HS-5 (cell line): ENCODE measurements at regions not wholly inside any gene's neighbourhood (a gene's known extent, or its start where the extent isn't known, plus 50 kb on each side); places are given as distances from the start of the nearest gene placed in this dataset.
"Not testable (repeated sequence)": the region's sequence is repeated elsewhere in the genome, so short reads cannot be mapped to it uniquely, and the experiment has no call there.

Experiments
- DNase-seq: peaks from one replicate; pipeline ENCODE4 v3.0.0-alpha.2; 2012; ENCODE audit warnings: low read depth

GRCh38 chr7:65453341-65454030 lies 79.8 kb downstream of the ZNF92 start:
- no peak for DNase-seq

GRCh38 chr7:65454469-65454868 lies 80.8 kb downstream of the ZNF92 start:
- no peak for DNase-seq

DNA sequence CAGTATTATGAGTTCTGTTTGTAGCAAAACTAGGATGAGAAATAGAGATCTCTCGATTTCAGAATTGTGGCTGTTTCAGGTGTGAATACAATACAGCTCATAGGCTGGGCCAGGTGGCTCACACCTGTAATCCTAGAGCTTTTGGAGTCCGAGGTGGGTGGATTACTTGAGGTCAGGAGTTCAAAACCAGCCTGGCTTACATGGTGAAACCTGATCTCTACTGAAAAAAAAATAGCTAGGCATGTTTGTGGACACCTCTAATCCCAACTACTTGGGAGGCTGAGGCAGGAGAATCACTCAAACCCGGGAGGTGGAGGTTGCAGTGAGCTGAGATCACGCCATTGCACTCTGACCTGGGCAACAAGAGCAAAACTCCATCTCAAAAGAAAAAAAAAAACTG lies 81.4 kb downstream of the ZNF92 start:
- DNase-seq = not testable (repeated sequence)

DNA sequence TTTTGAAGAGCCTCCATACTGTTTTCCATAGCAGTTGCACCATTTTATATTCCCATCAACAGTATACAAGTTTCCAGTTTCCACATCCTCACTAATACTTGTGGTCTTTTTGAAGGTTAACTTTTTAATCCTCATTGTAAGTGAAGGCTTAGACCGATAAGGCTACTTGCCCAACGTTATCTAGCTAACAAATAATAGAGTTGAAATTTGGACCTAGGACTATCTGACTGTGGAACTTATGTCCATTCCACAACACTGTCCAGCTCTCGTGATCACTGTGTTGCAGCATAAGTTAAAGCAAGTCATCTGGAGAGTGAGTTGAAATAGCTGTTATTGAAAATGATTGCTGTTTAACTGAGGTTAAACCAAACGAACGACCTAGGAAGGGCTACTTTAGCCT lies 84.0 kb downstream of the ZNF92 start:
- no peak for DNase-seq

GRCh38 chr7:65459438-65459837 lies 85.8 kb downstream of the ZNF92 start:
- DNase-seq = no peak

- DNase-seq = no peak
Measured at GRCh38 chr7:65462148-65462716, 88.6 kb downstream of the ZNF92 start.

DNA sequence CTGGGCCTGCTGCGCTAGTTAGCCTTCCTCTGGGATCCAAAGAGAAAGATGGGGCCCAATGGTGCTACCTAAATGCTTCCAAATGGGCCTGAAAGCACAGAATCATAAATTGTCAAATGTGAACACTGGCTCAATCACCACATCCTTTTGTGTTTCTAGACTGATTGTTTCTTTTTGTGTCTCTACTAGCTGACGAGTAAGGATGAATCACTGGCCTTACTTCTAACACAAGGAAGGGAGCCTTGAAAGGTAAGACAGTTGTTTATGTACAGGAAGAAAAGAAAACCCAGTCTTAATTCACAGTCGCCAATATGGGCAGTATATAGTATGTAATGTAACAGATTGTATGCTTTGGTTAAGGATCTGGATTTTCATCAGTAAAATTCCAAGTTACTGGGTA lies 89.5 kb downstream of the ZNF92 start:
- DNase-seq = no peak

DNA sequence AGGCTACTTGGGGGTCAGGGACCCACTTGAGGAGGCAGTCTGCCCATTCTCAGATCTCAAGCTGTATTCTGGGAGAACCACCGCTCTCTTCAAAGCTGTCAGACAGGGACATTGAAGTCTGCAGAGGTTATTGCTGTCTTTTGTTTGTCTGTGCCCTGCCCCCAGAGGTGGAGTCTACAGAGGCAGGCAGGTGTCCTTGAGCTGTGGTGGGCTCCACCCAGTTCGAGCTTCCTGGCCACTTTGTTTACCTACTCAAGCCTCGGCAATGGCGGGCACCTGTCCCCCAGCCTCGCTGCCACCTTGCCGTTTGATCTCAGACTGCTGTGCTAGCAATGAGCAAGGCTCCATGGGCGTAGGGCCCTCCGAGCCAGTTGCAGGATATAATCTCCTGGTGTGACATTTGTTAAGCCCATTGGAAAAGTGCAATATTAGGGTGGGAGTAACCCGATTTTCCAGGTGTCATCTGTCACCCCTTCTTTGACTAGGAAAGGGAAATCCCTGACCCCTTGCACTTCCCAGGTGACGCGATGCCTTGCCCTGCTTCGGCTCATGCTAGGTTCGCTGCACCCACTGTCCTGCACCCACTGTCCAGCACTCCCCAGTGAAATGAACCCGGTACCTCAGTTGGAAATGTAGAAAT lies 96.4 kb downstream of the ZNF92 start:
- not testable (repeated sequence) for DNase-seq

GRCh38 chr7:65471587-65471986 lies 97.9 kb downstream of the ZNF92 start:
- no peak for DNase-seq

DNA sequence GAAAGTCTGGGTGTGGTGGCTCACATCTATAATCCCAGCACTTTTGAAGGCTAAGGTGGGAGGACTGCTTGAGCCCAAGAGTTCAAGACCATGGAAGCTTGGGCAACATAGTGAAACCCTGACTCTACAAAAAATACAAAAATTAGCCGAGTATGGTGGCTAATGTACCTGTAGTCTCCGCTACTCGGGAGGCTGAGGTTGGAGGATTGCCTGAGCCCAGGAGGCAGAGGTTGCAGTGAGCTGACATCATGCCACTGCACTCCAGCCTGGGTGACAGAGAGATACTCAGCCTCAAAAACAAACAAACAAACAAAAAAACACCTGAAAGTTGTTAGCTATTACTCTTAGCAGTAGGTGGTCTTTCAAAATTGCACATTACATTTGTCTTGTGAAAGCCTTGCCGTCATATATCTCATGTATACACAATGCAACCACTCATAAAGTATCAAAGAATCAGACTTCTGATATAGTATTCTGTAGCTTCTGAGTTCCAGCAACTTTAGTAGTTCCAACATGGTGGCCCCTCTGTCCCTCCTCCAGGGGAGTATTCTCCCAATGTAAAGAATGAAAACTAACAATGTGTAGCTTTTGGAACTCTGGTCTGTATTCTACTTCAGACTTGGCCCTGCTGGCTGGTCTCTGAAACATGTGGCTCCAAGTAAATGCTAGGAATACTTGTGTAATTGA lies 101.5 kb downstream of the ZNF92 start:
- DNase-seq = no peak

GRCh38 chr7:65475734-65476319 lies 102.2 kb downstream of the ZNF92 start:
- no peak for DNase-seq

DNA sequence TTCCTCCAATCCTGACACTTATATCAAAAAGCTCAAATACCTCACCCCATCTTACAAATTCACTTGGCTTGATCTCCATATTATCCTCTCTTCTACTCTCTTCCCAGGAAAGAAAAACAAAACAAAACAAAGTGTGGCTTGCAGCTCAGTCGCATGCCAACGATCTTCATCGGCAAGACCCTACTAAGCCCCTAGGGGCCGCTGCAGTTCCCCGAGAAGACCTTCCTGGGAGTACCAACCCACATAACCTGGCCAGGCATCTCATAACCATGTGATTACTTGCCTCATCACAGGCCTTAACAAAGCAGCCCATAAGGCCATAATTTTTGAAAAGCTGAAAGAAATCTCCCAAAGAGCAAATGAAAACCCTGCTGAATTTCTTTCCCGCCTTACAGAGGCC lies 103.7 kb downstream of the ZNF92 start:
- no peak for DNase-seq

DNA sequence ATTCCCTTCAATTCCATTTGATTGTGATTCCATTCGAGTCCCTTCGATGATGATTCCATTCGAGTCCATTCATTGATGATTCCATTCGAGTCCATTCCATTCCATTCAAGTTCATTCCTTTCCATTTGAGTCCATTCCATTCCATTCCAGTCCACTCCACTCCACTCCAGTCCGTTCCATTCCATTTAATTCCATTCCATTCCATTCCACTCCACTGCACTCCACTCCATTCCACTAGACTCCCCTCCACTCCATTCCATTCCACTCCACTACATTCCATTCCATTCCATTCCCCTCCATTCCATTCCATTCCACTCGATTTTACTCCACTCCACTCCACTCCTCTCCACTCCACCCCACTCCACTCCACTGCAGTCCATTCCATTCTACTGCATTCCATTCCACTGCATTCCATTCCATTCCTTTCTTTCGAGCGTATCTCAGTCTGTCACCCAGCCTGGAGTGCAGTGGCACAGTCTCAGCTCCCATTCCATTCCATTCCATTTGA lies 115.7 kb downstream of the ZNF92 start:
- no peak for DNase-seq

DNA sequence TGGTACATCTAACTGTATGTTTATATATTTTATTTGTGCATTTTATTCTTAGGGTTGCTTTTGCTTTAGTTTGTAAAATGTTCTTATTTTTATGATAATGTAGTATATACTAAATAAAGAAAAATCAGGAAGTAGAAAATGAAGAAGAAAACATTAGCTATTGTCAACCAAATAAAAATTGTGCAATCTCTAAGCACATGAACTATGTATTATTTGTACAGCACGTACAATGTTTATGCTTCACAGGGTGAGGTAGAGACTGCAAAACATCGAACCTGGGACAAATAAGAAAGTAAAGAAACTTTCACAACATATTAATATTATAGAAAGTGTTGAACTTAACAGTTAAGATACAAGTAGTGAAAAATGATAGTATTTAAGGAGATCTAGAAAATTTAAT lies 123.0 kb downstream of the ZNF92 start:
- DNase-seq = not testable (repeated sequence)

- DNase-seq = no peak
Measured at GRCh38 chr7:65503434-65504152, 129.9 kb downstream of the ZNF92 start.

GRCh38 chr7:65504504-65505319 lies 131.1 kb downstream of the ZNF92 start:
- not testable (repeated sequence) for DNase-seq

- DNase-seq = not testable (repeated sequence)
Measured at GRCh38 chr7:65505320-65505633, 131.6 kb downstream of the ZNF92 start.

GRCh38 chr7:65508581-65509367 lies 135.1 kb downstream of the ZNF92 start:
- DNase-seq = not testable (repeated sequence)

- DNase-seq = no peak
Measured at GRCh38 chr7:65509368-65510186, 135.9 kb downstream of the ZNF92 start.
